OCI-LY3 (cell line): ENCODE measurements at regions not wholly inside any gene's neighbourhood (a gene's known extent, or its start where the extent isn't known, plus 50 kb on each side); places are given as distances from the start of the nearest gene placed in this dataset.

ENCODE experiments used
- H2AFZ ChIP-seq: fragments of 200-600, 300-600 bp; shearing (Covaris generic); 2 replicates; pipeline ENCODE4 v1.6.0; 2014; ENCODE audit warnings: antibody characterized with exemption, low read depth, low read length
- H3K27ac ChIP-seq: fragments of 200-600, 300-600 bp; sonication (generic); 2 replicates; pipeline ENCODE4 v1.5.1; 2014; ENCODE audit warnings: mild to moderate bottlenecking, low read length, moderate library complexity, mixed read lengths
- H3K27me3 ChIP-seq: fragments of 200-600, 300-600 bp; sonication (generic); 2 replicates; pipeline ENCODE4 v1.6.1; 2014; ENCODE audit warnings: low read depth, low read length, mixed read lengths
- H3K36me3 ChIP-seq: fragments of 200-600, 300-600 bp; sonication (generic); replicated peaks from 2 replicates; pipeline ENCODE3; 2014; ENCODE audit warnings: low read depth, low read length, mixed read lengths
- H3K4me1 ChIP-seq: fragments of 300-600, 200-600 bp; sonication (generic); 2 replicates; pipeline ENCODE4 v1.6.1; 2014; ENCODE audit warnings: low read length, mixed read lengths
- H3K4me2 ChIP-seq: fragments of 200-600, 300-600 bp; sonication (generic); 2 replicates; pipeline ENCODE4 v1.6.1; 2014; ENCODE audit warnings: low read length, mixed read lengths
- H3K4me3 ChIP-seq: fragments of 300-600, 200-600 bp; sonication (generic); 2 replicates; pipeline ENCODE4 v1.5.1; 2014; ENCODE audit warnings: antibody characterized with exemption, mild to moderate bottlenecking, low read length, moderate library complexity
- H3K79me2 ChIP-seq: fragments of 300-600, 200-600 bp; shearing (Covaris generic); 2 replicates; pipeline ENCODE4 v1.6.1; 2014; ENCODE audit warnings: mild to moderate bottlenecking, low read length, mixed read lengths
- H3K9ac ChIP-seq: fragments of 300-600, 200-600 bp; shearing (Covaris generic); 2 replicates; pipeline ENCODE4 v1.6.0; 2014; ENCODE audit warnings: mild to moderate bottlenecking, low read length, moderate library complexity
- H3K9me3 ChIP-seq: fragments of 200-600, 300-600 bp; shearing (Covaris generic); 2 replicates; pipeline ENCODE4 v1.6.1; 2014; ENCODE audit warnings: low read length, mixed read lengths; ENCODE audit not compliant: insufficient read depth
- H4K20me1 ChIP-seq: fragments of 200-600, 300-600 bp; sonication (generic); 2 replicates; pipeline ENCODE4 v1.6.1; 2016; ENCODE audit warnings: low read length, mixed read lengths; ENCODE audit not compliant: insufficient read depth
- CTCF ChIP-seq: fragments of 200-600, 300-600 bp; sonication (generic); IDR thresholded peaks from 2 replicates; pipeline ENCODE4 v1.5.1; 2014; ENCODE audit warnings: antibody characterized with exemption, low read length, low read depth
- EZH2phosphoT487 ChIP-seq: fragments of 200-600 bp; shearing (Covaris generic); IDR thresholded peaks from 2 replicates; pipeline ENCODE4 v1.6.1; 2018; ENCODE audit warnings: antibody characterized with exemption, mixed run types, low read depth

- Histone ChIP-seq H3K9ac (no peak overlapping the region), H3K9me3 (no peaks in the 10 kb centered on the region), H3K4me2 (no peak overlapping the region)
Measured at GRCh38 chr14:82387699-82388098, 854.0 kb upstream of the SEL1L start.

GRCh38 chr14:82388488-82388887 lies 854.8 kb upstream of the SEL1L start:
- no peak overlapping the region for H3K27ac ChIP-seq
- H3K9me3 ChIP-seq: no peaks in the 10 kb centered on the region
- H3K79me2 ChIP-seq: no peaks in the 10 kb centered on the region
- H3K36me3 ChIP-seq: no peaks in the 10 kb centered on the region
- peaks cover 10% of the 10 kb centered on the region for H3K4me1 ChIP-seq
- no peak overlapping the region for H3K4me2 ChIP-seq
- H3K4me3 ChIP-seq: no peak overlapping the region
- no peaks in the 10 kb centered on the region for H4K20me1 ChIP-seq
- H2AFZ ChIP-seq: no peak overlapping the region
- H3K27me3 ChIP-seq: no peaks in the 10 kb centered on the region
- H3K9ac ChIP-seq: no peak overlapping the region
- TF ChIP-seq CTCF: no peak
- no peak for TF ChIP-seq EZH2phosphoT487

More at GRCh38 chr14:82387699-82388098, 854.0 kb upstream of the SEL1L start:
- Histone ChIP-seq H4K20me1 (no peaks in the 10 kb centered on the region), H3K36me3 (no peaks in the 10 kb centered on the region), H3K4me3 (no peak overlapping the region), H2AFZ (no peak overlapping the region), H3K27me3 (no peaks in the 10 kb centered on the region), H3K4me1 (peaks cover 10% of the 10 kb centered on the region), H3K27ac (no peak overlapping the region), H3K79me2 (no peaks in the 10 kb centered on the region)
- TF ChIP-seq CTCF (no peak), EZH2phosphoT487 (no peak)

GRCh38 chr14:82390586-82390985 lies 856.9 kb upstream of the SEL1L start:
- H3K36me3 ChIP-seq: no peaks in the 10 kb centered on the region
- H3K4me2 ChIP-seq: no peak overlapping the region
- no peak overlapping the region for H2AFZ ChIP-seq
- H3K9me3 ChIP-seq: no peaks in the 10 kb centered on the region
- H3K4me1 ChIP-seq: peaks cover 10% of the 10 kb centered on the region
- no peak overlapping the region for H3K27ac ChIP-seq
- TF ChIP-seq CTCF (no peak), EZH2phosphoT487 (no peak)
- H3K79me2 ChIP-seq: no peaks in the 10 kb centered on the region
- H4K20me1 ChIP-seq: no peaks in the 10 kb centered on the region
- H3K9ac ChIP-seq: no peak overlapping the region
- no peak overlapping the region for H3K4me3 ChIP-seq
- no peaks in the 10 kb centered on the region for H3K27me3 ChIP-seq

GRCh38 chr14:82394916-82395315 lies 861.3 kb upstream of the SEL1L start:
- no peaks in the 10 kb centered on the region for H3K4me1 ChIP-seq
- H3K9me3 ChIP-seq: no peaks in the 10 kb centered on the region
- H3K27me3 ChIP-seq: no peaks in the 10 kb centered on the region
- no peak overlapping the region for H3K27ac ChIP-seq
- no peak overlapping the region for H3K4me3 ChIP-seq
- H3K36me3 ChIP-seq: no peaks in the 10 kb centered on the region
- no peak overlapping the region for H3K4me2 ChIP-seq
- TF ChIP-seq EZH2phosphoT487 (no peak), CTCF (no peak)
- H3K9ac ChIP-seq: no peak overlapping the region
- H2AFZ ChIP-seq: no peak overlapping the region
- H4K20me1 ChIP-seq: no peaks in the 10 kb centered on the region
- no peaks in the 10 kb centered on the region for H3K79me2 ChIP-seq
